Right lung (tissue), 2 donors: ENCODE measurements at regions not wholly inside any gene's neighbourhood (a gene's known extent, or its start where the extent isn't known, plus 50 kb on each side); places are given as distances from the start of the nearest gene placed in this dataset.
"Not testable (repeated sequence)": the region's sequence is repeated elsewhere in the genome, so short reads cannot be mapped to it uniquely, and the experiment has no call there.

ENCODE experiments used
- DNase-seq, 2 donors: peaks; one replicate each; pipeline ENCODE4 v3.0.0-alpha.2; 2013

- DNase-seq, result no peak
Measured at GRCh38 chr15:35695003-35695402, 149.0 kb upstream of the DPH6 start.

- DNase-seq, result no peak
Measured at GRCh38 chr15:35696767-35697231, 150.8 kb upstream of the DPH6 start.

GRCh38 chr15:35697549-35698299 lies 151.8 kb upstream of the DPH6 start:
- peak; percentile 33 to 38 for DNase-seq

- no peak for DNase-seq
Measured at GRCh38 chr15:35698331-35698730, 152.4 kb upstream of the DPH6 start.

- no peak for DNase-seq
Measured at GRCh38 chr15:35698966-35699575, 153.1 kb upstream of the DPH6 start.

GRCh38 chr15:35700091-35700593 lies 154.2 kb upstream of the DPH6 start:
- not testable (repeated sequence) for DNase-seq

- no peak for DNase-seq
Measured at GRCh38 chr15:35701402-35702046, 155.6 kb upstream of the DPH6 start.

GRCh38 chr15:35702946-35703495 lies 157.1 kb upstream of the DPH6 start:
- no peak for DNase-seq

GRCh38 chr15:35705030-35705883 lies 159.3 kb upstream of the DPH6 start:
- no peak for DNase-seq

- no peak for DNase-seq
Measured at GRCh38 chr15:35705884-35706585, 160.1 kb upstream of the DPH6 start.

GRCh38 chr15:35712956-35713355 lies 167.0 kb upstream of the DPH6 start:
- no peak for DNase-seq

GRCh38 chr15:35713733-35714132 lies 167.8 kb upstream of the DPH6 start:
- no peak for DNase-seq

GRCh38 chr15:35717721-35718120 lies 171.8 kb upstream of the DPH6 start:
- DNase-seq, result no peak

- DNase-seq, result no peak
Measured at GRCh38 chr15:35720019-35720418, 174.1 kb upstream of the DPH6 start.

- DNase-seq, result no peak
Measured at GRCh38 chr15:35720984-35721383, 175.0 kb upstream of the DPH6 start.

- DNase-seq, result no peak
Measured at GRCh38 chr15:35721751-35722150, 175.8 kb upstream of the DPH6 start.

GRCh38 chr15:35722501-35722900 lies 176.5 kb upstream of the DPH6 start:
- no peak for DNase-seq

- no peak for DNase-seq
Measured at GRCh38 chr15:35723120-35723847, 177.3 kb upstream of the DPH6 start.

- DNase-seq, result no peak
Measured at GRCh38 chr15:35723852-35724251, 177.9 kb upstream of the DPH6 start.

- DNase-seq, result no peak
Measured at GRCh38 chr15:35724626-35725025, 178.7 kb upstream of the DPH6 start.
